Trophoblast cell (in vitro differentiated cells and primary cell): ENCODE measurements at regions not wholly inside any gene's neighbourhood (a gene's known extent, or its start where the extent isn't known, plus 50 kb on each side); places are given as distances from the start of the nearest gene placed in this dataset.

Experiments used
- DNase-seq, 2 donors: peaks; one replicate each; pipeline ENCODE4 v3.0.0-alpha.2; 2016
- H2AFZ ChIP-seq: 2 replicates; pipeline ENCODE4 v1.6.1; 2013; ENCODE audit warnings: low read length, moderate library complexity, mild to moderate bottlenecking; ENCODE audit not compliant: insufficient read depth, poor library complexity
- H2AK5ac ChIP-seq: 2 replicates; pipeline ENCODE4 v1.6.1; 2013; ENCODE audit warnings: mild to moderate bottlenecking, low read length
- H2BK120ac ChIP-seq: 2 replicates; pipeline ENCODE4 v1.6.1; 2013; ENCODE audit warnings: low read length, mild to moderate bottlenecking, moderate library complexity; ENCODE audit not compliant: insufficient read depth, poor library complexity
- H2BK12ac ChIP-seq: 2 replicates; pipeline ENCODE4 v1.6.1; 2013; ENCODE audit warnings: mild to moderate bottlenecking, low read length, moderate library complexity
- H2BK5ac ChIP-seq: 2 replicates; pipeline ENCODE4 v1.6.1; 2013; ENCODE audit warnings: low read length, low read depth, moderate library complexity, mild to moderate bottlenecking; ENCODE audit not compliant: poor library complexity
- H3K14ac ChIP-seq: 2 replicates; pipeline ENCODE4 v1.6.1; 2013; ENCODE audit warnings: mild to moderate bottlenecking, low read length
- H3K18ac ChIP-seq: 2 replicates; pipeline ENCODE4 v1.6.1; 2013; ENCODE audit warnings: mild to moderate bottlenecking, low read length
- H3K23ac ChIP-seq: 2 replicates; pipeline ENCODE4 v1.6.1; 2013; ENCODE audit warnings: low read length
- H3K27ac ChIP-seq: 2 replicates; pipeline ENCODE4 v1.5.1; 2013; ENCODE audit warnings: low read depth, mild to moderate bottlenecking, inconsistent platforms, low read length, moderate library complexity
- H3K27me3 ChIP-seq: 2 replicates; pipeline ENCODE4 v1.6.1; 2013; ENCODE audit warnings: inconsistent platforms, mild to moderate bottlenecking, low read length, moderate library complexity; ENCODE audit not compliant: insufficient read depth
- H3K36me3 ChIP-seq, 2 experiments: 1 replicate in 1 of 2; 2 replicates in 1 of 2; pipeline ENCODE4 v1.6.1; 2013; ENCODE audit warnings: low read length in 2 of 2, mild to moderate bottlenecking in 2 of 2, moderate library complexity in 1 of 2; ENCODE audit not compliant: insufficient read depth in 2 of 2, control insufficient read depth in 1 of 2
- H3K4ac ChIP-seq: 2 replicates; pipeline ENCODE4 v1.6.1; 2013; ENCODE audit warnings: low read depth, mild to moderate bottlenecking, low read length, moderate library complexity
- H3K4me1 ChIP-seq, 2 experiments: 1 replicate in 1 of 2; 2 replicates in 1 of 2; pipeline ENCODE4 v1.6.1; 2013; ENCODE audit warnings: low read length in 2 of 2, mild to moderate bottlenecking in 2 of 2, moderate library complexity in 1 of 2; ENCODE audit not compliant: insufficient read depth in 2 of 2, control insufficient read depth in 1 of 2
- H3K4me2 ChIP-seq: 2 replicates; pipeline ENCODE4 v1.6.1; 2013; ENCODE audit warnings: inconsistent platforms, mild to moderate bottlenecking, low read length, moderate library complexity
- H3K4me3 ChIP-seq: 2 replicates; pipeline ENCODE4 v1.5.1; 2013; ENCODE audit warnings: mild to moderate bottlenecking, low read depth, low read length, inconsistent platforms
- H3K79me1 ChIP-seq: one replicate; pipeline ENCODE4 v1.6.1; 2013; ENCODE audit warnings: low read length
- H3K79me2 ChIP-seq: 2 replicates; pipeline ENCODE4 v1.6.1; 2013; ENCODE audit warnings: low read length, mild to moderate bottlenecking; ENCODE audit not compliant: control insufficient read depth, insufficient read depth, poor library complexity
- H3K9ac ChIP-seq: 2 replicates; pipeline ENCODE4 v1.6.1; 2013; ENCODE audit warnings: mild to moderate bottlenecking, low read length
- H3K9me3 ChIP-seq: 2 replicates; pipeline ENCODE4 v1.6.1; 2013; ENCODE audit warnings: low read depth, mild to moderate bottlenecking, control low read depth, inconsistent platforms, low read length; ENCODE audit not compliant: insufficient read depth
- H4K12ac ChIP-seq: 2 replicates; pipeline ENCODE4 v1.6.1; 2013; ENCODE audit warnings: low read depth, mild to moderate bottlenecking, low read length, moderate library complexity
- H4K8ac ChIP-seq: 2 replicates; pipeline ENCODE4 v1.6.1; 2013; ENCODE audit warnings: low read depth, mild to moderate bottlenecking, low read length, moderate library complexity
- H4K91ac ChIP-seq: one replicate; pipeline ENCODE4 v1.6.1; 2013; ENCODE audit warnings: low read depth, mild to moderate bottlenecking, low read length, moderate library complexity
- WGBS: extraction: QIAGEN DNeasy Blood & Tissue Kit; methylation state at CpG from one replicate; pipeline ENCODE4 v1.1.7; 2013; ENCODE audit warnings: missing lambda C conversion rate; ENCODE audit not compliant: insufficient read length, insufficient coverage; ENCODE audit errors: extremely low coverage; 5-methylcytosine and 5-hydroxymethylcytosine counted together

DNA sequence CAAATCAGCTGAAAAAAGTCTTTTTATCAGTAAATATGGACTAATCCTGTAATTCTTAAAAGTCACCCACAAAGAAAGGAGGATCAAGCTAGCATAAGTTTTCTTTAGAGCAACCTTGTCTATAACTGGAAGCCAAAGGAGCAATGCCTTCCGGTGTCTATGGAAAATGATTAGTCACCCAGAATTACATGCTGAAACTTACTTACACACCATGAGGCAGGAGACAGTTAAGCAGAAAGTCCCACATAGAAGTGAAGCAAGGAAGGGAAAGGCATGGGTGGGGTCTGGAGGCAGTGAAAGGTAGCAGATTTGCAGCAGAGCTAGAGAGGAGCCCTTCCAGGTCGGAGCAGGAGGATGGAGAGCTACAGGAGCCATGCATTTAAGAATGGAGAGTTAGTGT lies 153.7 kb upstream of the RIPOR2 start:
- Histone ChIP-seq H3K79me1 (no peaks in the 10 kb centered on the region), H4K12ac (no peak overlapping the region), H3K27me3 (no peaks in the 10 kb centered on the region), H4K8ac (no peak overlapping the region), H3K4ac (no peak overlapping the region), H2AK5ac (no peak overlapping the region), H2BK120ac (no peak overlapping the region), H3K23ac (no peak overlapping the region), H3K4me1 (no peaks in the 10 kb centered on the region), H4K91ac (no peak overlapping the region), H3K18ac (no peak overlapping the region), H3K9ac (no peak overlapping the region), H2BK12ac (no peak overlapping the region), H3K14ac (no peak overlapping the region), H2AFZ (no peak overlapping the region), H3K79me2 (no peaks in the 10 kb centered on the region), H2BK5ac (no peak overlapping the region), H3K4me3 (no peak overlapping the region), H3K4me2 (no peak overlapping the region), H3K36me3 (no peaks in the 10 kb centered on the region), H3K27ac (no peak overlapping the region), H3K9me3 (no peaks in the 10 kb centered on the region)
- WGBS, result no CpG with 5 or more reads among the region's 2 CpGs
- DNase-seq, result no peak

- DNase-seq, result no peak
- Histone ChIP-seq H3K23ac (no peak overlapping the region), H3K79me2 (no peaks in the 10 kb centered on the region), H3K14ac (no peak overlapping the region), H3K36me3 (no peaks in the 10 kb centered on the region), H2BK12ac (no peak overlapping the region), H3K9me3 (no peaks in the 10 kb centered on the region), H4K8ac (no peak overlapping the region), H3K27ac (no peak overlapping the region), H3K9ac (no peak overlapping the region), H3K4ac (no peak overlapping the region), H3K4me3 (no peak overlapping the region), H3K27me3 (no peaks in the 10 kb centered on the region), H3K79me1 (no peaks in the 10 kb centered on the region), H2BK5ac (no peak overlapping the region), H2AFZ (no peak overlapping the region), H2AK5ac (no peak overlapping the region), H3K18ac (no peak overlapping the region), H2BK120ac (no peak overlapping the region), H4K12ac (no peak overlapping the region), H4K91ac (no peak overlapping the region), H3K4me1 (no peaks in the 10 kb centered on the region), H3K4me2 (no peak overlapping the region)
- no CpG with 5 or more reads among the region's 4 CpGs for WGBS
Observed at GRCh38 chr6:25094726-25095125, 159.0 kb upstream of the RIPOR2 start.

DNA sequence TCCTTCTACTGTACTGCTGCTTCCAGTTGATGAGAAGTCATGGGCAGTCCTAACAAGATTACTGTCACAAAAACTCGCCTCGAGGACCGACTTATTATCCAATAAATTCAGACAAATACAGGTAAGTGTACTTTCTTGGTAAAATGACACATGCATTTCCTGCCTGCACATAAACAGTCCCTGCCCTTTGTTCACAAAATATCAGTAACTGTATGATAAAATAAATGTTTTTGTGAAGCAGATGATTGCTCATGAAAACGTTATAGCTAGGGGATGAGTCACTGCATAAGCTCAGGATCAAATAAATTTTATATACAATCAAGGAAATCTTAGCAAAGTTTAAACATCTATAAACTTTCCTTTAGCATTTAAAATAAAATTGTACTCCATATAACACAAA lies 164.5 kb upstream of the RIPOR2 start:
- no peak overlapping the region for H2AK5ac ChIP-seq
- DNase-seq, result no peak
- H3K18ac ChIP-seq, result no peak overlapping the region
- H3K23ac ChIP-seq, result no peak overlapping the region
- H2BK12ac ChIP-seq, result no peak overlapping the region
- H3K4me1 ChIP-seq, result no peaks in the 10 kb centered on the region
- no peak overlapping the region for H2BK5ac ChIP-seq
- no peaks in the 10 kb centered on the region for H3K9me3 ChIP-seq
- H4K91ac ChIP-seq, result no peak overlapping the region
- no peak overlapping the region for H2BK120ac ChIP-seq
- no peak overlapping the region for H3K4me2 ChIP-seq
- no peak overlapping the region for H4K8ac ChIP-seq
- no peak overlapping the region for H3K4ac ChIP-seq
- no peaks in the 10 kb centered on the region for H3K27me3 ChIP-seq
- H3K14ac ChIP-seq, result no peak overlapping the region
- no peaks in the 10 kb centered on the region for H3K36me3 ChIP-seq
- no CpG with 5 or more reads among the region's 4 CpGs for WGBS
- no peaks in the 10 kb centered on the region for H3K79me2 ChIP-seq
- no peak overlapping the region for H3K9ac ChIP-seq
- H4K12ac ChIP-seq, result no peak overlapping the region
- H2AFZ ChIP-seq, result no peak overlapping the region
- H3K79me1 ChIP-seq, result no peaks in the 10 kb centered on the region
- H3K4me3 ChIP-seq, result no peak overlapping the region
- no peak overlapping the region for H3K27ac ChIP-seq

DNA sequence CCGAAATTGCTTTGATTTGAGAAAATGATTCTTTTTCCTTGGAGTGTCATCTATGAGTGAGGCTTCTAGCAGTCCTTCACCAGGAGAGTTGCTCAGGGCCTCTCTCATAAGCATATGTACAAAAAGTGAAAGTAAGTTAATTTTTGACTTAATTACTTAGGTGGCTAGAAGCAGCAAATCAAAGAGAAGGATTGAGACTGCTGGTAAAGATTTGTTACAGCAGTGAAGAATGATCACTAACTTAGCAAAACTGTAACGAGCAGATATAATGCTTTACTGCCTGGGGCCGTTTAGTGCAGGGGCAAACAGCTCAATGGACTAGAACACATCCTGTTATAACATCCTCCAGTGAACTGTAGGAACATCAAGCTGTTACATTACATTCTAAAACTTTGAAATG lies 167.8 kb upstream of the RIPOR2 start:
- no peak overlapping the region for H2BK12ac ChIP-seq

More for the DNA sequence above, 167.8 kb upstream of the RIPOR2 start:
- H4K12ac ChIP-seq, result no peak overlapping the region
- H3K4me2 ChIP-seq, result no peak overlapping the region
- H3K4me3 ChIP-seq, result no peak overlapping the region
- H3K18ac ChIP-seq, result no peak overlapping the region
- no peak overlapping the region for H3K14ac ChIP-seq
- H3K4me1 ChIP-seq, result no peaks in the 10 kb centered on the region
- no peak overlapping the region for H3K4ac ChIP-seq
- no peak overlapping the region for H3K27ac ChIP-seq
- no peaks in the 10 kb centered on the region for H3K79me2 ChIP-seq
- no CpG with 5 or more reads among the region's 3 CpGs for WGBS
- no peaks in the 10 kb centered on the region for H3K9me3 ChIP-seq
- DNase-seq, result no peak
- no peak overlapping the region for H3K23ac ChIP-seq
- no peak overlapping the region for H2BK120ac ChIP-seq
- H3K9ac ChIP-seq, result no peak overlapping the region
- H2AFZ ChIP-seq, result no peak overlapping the region
- H3K36me3 ChIP-seq, result no peaks in the 10 kb centered on the region
- no peak overlapping the region for H4K91ac ChIP-seq
- no peak overlapping the region for H2BK5ac ChIP-seq
- H3K79me1 ChIP-seq, result no peaks in the 10 kb centered on the region
- H3K27me3 ChIP-seq, result no peaks in the 10 kb centered on the region
- H2AK5ac ChIP-seq, result no peak overlapping the region
- H4K8ac ChIP-seq, result no peak overlapping the region
